Activated CD4-positive, alpha-beta T cell treated with anti-CD3 and anti-CD28 coated beads, Interleukin-2, Interleukin-4, amounts not matched to agents 100 ng/mL and 50 ng/mL, durations not matched to agents 16 hours and 8 hours (primary cell): ENCODE measurements at regions not wholly inside any gene's neighbourhood (a gene's known extent, or its start where the extent isn't known, plus 50 kb on each side); places are given as distances from the start of the nearest gene placed in this dataset.
A peak's percentile ranks its signal among the peaks of the same experiment; 100 is the strongest.

ENCODE experiments used
- DNase-seq: peaks from one replicate; pipeline ENCODE4 v3.0.0-alpha.2; 2020; ENCODE audit warnings: low spot score

GRCh38 chr20:62581806-62582205 lies 60.5 kb upstream of the SLCO4A1 start:
- no peak for DNase-seq

GRCh38 chr20:62583424-62583920 lies 58.8 kb upstream of the SLCO4A1 start:
- no peak for DNase-seq

GRCh38 chr20:62584671-62585460 lies 57.4 kb upstream of the SLCO4A1 start:
- DNase-seq, result no peak

GRCh38 chr20:62585461-62585970 lies 56.8 kb upstream of the SLCO4A1 start:
- no peak for DNase-seq

GRCh38 chr20:62586799-62587198 lies 55.5 kb upstream of the SLCO4A1 start:
- no peak for DNase-seq

- DNase-seq, result peak; percentile 30
Measured at GRCh38 chr20:62587757-62588402, 54.4 kb upstream of the SLCO4A1 start.

GRCh38 chr20:62588458-62589149 lies 53.7 kb upstream of the SLCO4A1 start:
- no peak for DNase-seq

- DNase-seq, result no peak
Measured at GRCh38 chr20:62589150-62589498, 53.2 kb upstream of the SLCO4A1 start.

GRCh38 chr20:62589720-62590119 lies 52.6 kb upstream of the SLCO4A1 start:
- DNase-seq, result no peak

GRCh38 chr20:62590309-62591121 lies 51.8 kb upstream of the SLCO4A1 start:
- no peak for DNase-seq

GRCh38 chr20:62591122-62591468 lies 51.2 kb upstream of the SLCO4A1 start:
- DNase-seq, result no peak

- DNase-seq, result no peak
Measured at GRCh38 chr20:62591591-62591990, 50.7 kb upstream of the SLCO4A1 start.
